ENCODE measurements at regions not wholly inside any gene's neighbourhood (a gene's known extent, or its start where the extent isn't known, plus 50 kb on each side); places are given as distances from the start of the nearest gene placed in this dataset.

DNA sequence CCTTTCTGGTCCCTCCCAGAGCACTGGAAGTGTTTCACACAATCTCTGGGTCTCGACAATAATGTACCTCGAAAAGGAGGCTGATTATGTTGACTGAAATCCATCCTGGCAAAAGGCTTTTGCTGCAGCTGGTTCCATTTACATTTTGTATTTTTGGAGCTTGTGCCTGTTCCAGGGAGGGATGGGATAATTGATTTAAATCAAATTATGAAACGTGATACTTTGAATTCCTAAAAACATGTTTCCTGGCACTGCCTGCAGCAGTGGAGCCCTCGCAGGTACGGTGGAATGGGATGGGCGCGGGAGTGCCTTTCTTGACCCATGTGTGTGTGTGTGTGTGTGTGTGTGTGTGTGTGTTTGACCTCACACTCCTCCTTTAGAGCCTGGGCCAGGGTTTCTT, 455.5 kb upstream of the MEIS1 start:
- TF ChIP-seq FOXK2 (IDR thresholded peaks at IDR 0.05) (no peak), POLR2AphosphoS2 (IDR thresholded peaks at IDR 0.05; ENCODE audit: low read depth, low read length) (no peak)
- TF ChIP-seq, protein P1, sequence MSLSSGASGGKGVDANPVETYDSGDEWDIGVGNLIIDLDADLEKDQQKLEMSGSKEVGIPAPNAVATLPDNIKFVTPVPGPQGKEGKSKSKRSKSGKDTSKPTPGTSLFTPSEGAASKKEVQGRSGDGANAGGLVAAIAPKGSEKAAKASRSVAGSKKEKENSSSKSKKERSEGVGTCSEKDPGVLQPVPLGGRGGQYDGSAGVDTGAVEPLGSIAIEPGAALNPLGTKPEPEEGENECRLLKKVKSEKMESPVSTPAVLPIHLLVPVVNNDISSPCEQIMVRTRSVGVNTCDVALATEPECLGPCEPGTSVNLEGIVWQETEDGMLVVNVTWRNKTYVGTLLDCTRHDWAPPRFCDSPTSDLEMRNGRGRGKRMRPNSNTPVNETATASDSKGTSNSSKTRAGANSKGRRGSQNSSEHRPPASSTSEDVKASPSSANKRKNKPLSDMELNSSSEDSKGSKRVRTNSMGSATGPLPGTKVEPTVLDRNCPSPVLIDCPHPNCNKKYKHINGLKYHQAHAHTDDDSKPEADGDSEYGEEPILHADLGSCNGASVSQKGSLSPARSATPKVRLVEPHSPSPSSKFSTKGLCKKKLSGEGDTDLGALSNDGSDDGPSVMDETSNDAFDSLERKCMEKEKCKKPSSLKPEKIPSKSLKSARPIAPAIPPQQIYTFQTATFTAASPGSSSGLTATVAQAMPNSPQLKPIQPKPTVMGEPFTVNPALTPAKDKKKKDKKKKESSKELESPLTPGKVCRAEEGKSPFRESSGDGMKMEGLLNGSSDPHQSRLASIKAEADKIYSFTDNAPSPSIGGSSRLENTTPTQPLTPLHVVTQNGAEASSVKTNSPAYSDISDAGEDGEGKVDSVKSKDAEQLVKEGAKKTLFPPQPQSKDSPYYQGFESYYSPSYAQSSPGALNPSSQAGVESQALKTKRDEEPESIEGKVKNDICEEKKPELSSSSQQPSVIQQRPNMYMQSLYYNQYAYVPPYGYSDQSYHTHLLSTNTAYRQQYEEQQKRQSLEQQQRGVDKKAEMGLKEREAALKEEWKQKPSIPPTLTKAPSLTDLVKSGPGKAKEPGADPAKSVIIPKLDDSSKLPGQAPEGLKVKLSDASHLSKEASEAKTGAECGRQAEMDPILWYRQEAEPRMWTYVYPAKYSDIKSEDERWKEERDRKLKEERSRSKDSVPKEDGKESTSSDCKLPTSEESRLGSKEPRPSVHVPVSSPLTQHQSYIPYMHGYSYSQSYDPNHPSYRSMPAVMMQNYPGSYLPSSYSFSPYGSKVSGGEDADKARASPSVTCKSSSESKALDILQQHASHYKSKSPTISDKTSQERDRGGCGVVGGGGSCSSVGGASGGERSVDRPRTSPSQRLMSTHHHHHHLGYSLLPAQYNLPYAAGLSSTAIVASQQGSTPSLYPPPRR (CRISPR knock-in tag; IDR thresholded peaks at IDR 0.05; ENCODE audit: borderline replicate concordance): no peak
- TF ChIP-seq, protein P2, sequence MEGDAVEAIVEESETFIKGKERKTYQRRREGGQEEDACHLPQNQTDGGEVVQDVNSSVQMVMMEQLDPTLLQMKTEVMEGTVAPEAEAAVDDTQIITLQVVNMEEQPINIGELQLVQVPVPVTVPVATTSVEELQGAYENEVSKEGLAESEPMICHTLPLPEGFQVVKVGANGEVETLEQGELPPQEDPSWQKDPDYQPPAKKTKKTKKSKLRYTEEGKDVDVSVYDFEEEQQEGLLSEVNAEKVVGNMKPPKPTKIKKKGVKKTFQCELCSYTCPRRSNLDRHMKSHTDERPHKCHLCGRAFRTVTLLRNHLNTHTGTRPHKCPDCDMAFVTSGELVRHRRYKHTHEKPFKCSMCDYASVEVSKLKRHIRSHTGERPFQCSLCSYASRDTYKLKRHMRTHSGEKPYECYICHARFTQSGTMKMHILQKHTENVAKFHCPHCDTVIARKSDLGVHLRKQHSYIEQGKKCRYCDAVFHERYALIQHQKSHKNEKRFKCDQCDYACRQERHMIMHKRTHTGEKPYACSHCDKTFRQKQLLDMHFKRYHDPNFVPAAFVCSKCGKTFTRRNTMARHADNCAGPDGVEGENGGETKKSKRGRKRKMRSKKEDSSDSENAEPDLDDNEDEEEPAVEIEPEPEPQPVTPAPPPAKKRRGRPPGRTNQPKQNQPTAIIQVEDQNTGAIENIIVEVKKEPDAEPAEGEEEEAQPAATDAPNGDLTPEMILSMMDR (CRISPR knock-in tag; IDR thresholded peaks at IDR 0.05): no peak
- TF ChIP-seq, protein P3, sequence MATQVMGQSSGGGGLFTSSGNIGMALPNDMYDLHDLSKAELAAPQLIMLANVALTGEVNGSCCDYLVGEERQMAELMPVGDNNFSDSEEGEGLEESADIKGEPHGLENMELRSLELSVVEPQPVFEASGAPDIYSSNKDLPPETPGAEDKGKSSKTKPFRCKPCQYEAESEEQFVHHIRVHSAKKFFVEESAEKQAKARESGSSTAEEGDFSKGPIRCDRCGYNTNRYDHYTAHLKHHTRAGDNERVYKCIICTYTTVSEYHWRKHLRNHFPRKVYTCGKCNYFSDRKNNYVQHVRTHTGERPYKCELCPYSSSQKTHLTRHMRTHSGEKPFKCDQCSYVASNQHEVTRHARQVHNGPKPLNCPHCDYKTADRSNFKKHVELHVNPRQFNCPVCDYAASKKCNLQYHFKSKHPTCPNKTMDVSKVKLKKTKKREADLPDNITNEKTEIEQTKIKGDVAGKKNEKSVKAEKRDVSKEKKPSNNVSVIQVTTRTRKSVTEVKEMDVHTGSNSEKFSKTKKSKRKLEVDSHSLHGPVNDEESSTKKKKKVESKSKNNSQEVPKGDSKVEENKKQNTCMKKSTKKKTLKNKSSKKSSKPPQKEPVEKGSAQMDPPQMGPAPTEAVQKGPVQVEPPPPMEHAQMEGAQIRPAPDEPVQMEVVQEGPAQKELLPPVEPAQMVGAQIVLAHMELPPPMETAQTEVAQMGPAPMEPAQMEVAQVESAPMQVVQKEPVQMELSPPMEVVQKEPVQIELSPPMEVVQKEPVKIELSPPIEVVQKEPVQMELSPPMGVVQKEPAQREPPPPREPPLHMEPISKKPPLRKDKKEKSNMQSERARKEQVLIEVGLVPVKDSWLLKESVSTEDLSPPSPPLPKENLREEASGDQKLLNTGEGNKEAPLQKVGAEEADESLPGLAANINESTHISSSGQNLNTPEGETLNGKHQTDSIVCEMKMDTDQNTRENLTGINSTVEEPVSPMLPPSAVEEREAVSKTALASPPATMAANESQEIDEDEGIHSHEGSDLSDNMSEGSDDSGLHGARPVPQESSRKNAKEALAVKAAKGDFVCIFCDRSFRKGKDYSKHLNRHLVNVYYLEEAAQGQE (IDR thresholded peaks at IDR 0.05; ENCODE audit: borderline replicate concordance in 1 of 2, low read depth in 1 of 2, low read length in 2 of 2): no peak
